GM12878 (cell line): ENCODE measurements at regions not wholly inside any gene's neighbourhood (a gene's known extent, or its start where the extent isn't known, plus 50 kb on each side); places are given as distances from the start of the nearest gene placed in this dataset.
"Not testable (repeated sequence)": the region's sequence is repeated elsewhere in the genome, so short reads cannot be mapped to it uniquely, and the experiment has no call there.

ENCODE experiments used
- ATAC-seq: fragments of 200-7000 bp; cut with Tn5 transposase; 3 replicates; pipeline ENCODE4 v1.9.1; 2020; ENCODE audit warnings: mild to moderate bottlenecking, moderate library complexity
- BruUV-seq: library from RNA; stranded (reverse); fragments of 400-500 nt; replicated peaks from 2 replicates; lab custom pipeline; 2021; lab: Mats Ljungman, UMichigan
- CTCF ChIA-PET: fragments of 300-600 bp; sonication (Branson Sonifier 250); formaldehyde crosslinking; extraction: SDS; loops from one replicate; lab custom pipeline; 2021; ENCODE audit warnings: inconsistent platforms; lab: Yijun Ruan, JAX
- POLR2A ChIA-PET: fragments of 350-600 bp; formaldehyde crosslinking; extraction: SDS; loops from one replicate; lab custom pipeline; 2021; ENCODE audit warnings: inconsistent platforms; lab: Charles Lee
- RAD21 ChIA-PET: fragments of 300-600 bp; sonication (Branson Sonifier 250); formaldehyde crosslinking; loops from one replicate; lab custom pipeline; 2023; ENCODE audit warnings: antibody characterized with exemption; ENCODE audit not compliant: unreplicated experiment; lab: Charles Lee
- SMC1A ChIA-PET: fragments of 300-600 bp; sonication (Branson Sonifier 250); formaldehyde crosslinking; loops from one replicate; lab custom pipeline; 2023; ENCODE audit not compliant: unreplicated experiment, uncharacterized antibody; lab: Charles Lee
- DNase-seq: peaks from one replicate; pipeline ENCODE4 v3.0.0-alpha.2; 2011; ENCODE audit warnings: low read depth, low spot score
- FAIRE-seq: peaks from 3 replicates; lab custom pipeline; 2011; peaks lifted over from hg19 to GRCh38; lab: Jason Lieb, UNC
- H2AFZ ChIP-seq: 2 replicates; pipeline ENCODE4 v1.6.0; 2011; ENCODE audit warnings: low read depth, low read length, control low read depth; ENCODE audit not compliant: control insufficient read depth
- H3K27ac ChIP-seq: 2 replicates; pipeline ENCODE4 v1.5.1; 2011; ENCODE audit warnings: control low read depth; ENCODE audit not compliant: control insufficient read depth, insufficient read depth
- H3K27me3 ChIP-seq, 2 experiments: replicated peaks in 1 of 2; 2 replicates each; pipeline versions ENCODE4 v1.6.0 to v1.6.1; 2011; ENCODE audit warnings: low read length in 1 of 2; ENCODE audit not compliant: control insufficient read depth in 2 of 2, insufficient read depth in 2 of 2
- H3K36me3 ChIP-seq, 2 experiments: 2 replicates each; pipeline ENCODE4 v1.5.1; 2011; ENCODE audit warnings: low read length in 1 of 2; ENCODE audit not compliant: control insufficient read depth in 2 of 2, insufficient read depth in 2 of 2
- H3K4me1 ChIP-seq: 2 replicates; pipeline ENCODE4 v1.6.1; 2011; ENCODE audit warnings: mild to moderate bottlenecking, low read length, moderate library complexity, mixed read lengths; ENCODE audit not compliant: control insufficient read depth, insufficient read depth
- H3K4me2 ChIP-seq: 2 replicates; pipeline ENCODE4 v1.6.0; 2011; ENCODE audit warnings: control low read depth; ENCODE audit not compliant: control insufficient read depth, insufficient read depth
- H3K4me3 ChIP-seq: fragments of 200-600 bp; sonication (generic); 2 replicates; pipeline ENCODE4 v1.5.1; 2016
- H3K79me2 ChIP-seq: 2 replicates; pipeline ENCODE4 v1.6.0; 2011; ENCODE audit warnings: low read length; ENCODE audit not compliant: control insufficient read depth, insufficient read depth
- H3K9ac ChIP-seq: 2 replicates; pipeline ENCODE4 v1.8.0; 2011; ENCODE audit warnings: low read length, control low read depth, mixed read lengths; ENCODE audit not compliant: control insufficient read depth, insufficient read depth
- H3K9me3 ChIP-seq: replicated peaks from 3 replicates; pipeline ENCODE4 v1.5.1; 2011; ENCODE audit warnings: mild to moderate bottlenecking, low read length; ENCODE audit not compliant: control insufficient read depth, insufficient read depth
- H4K20me1 ChIP-seq: 2 replicates; pipeline ENCODE4 v1.6.0; 2011; ENCODE audit not compliant: control insufficient read depth, insufficient read depth
- RBBP5 ChIP-seq: fragments of 200-600 bp; sonication (generic); conservative IDR thresholded peaks from 2 replicates; pipeline ENCODE4 v1.6.1; 2016
- SIX5 ChIP-seq: IDR thresholded peaks from 2 replicates; pipeline ENCODE4 v1.6.1; 2011; ENCODE audit warnings: mild to moderate bottlenecking, low read depth, low read length, moderate library complexity; ENCODE audit not compliant: severe bottlenecking
- WGBS: methylation state at CpG from one replicate; pipeline ENCODE4 v1.1.6; 2016; ENCODE audit warnings: low lambda C conversion rate; ENCODE audit not compliant: insufficient replicate concordance, insufficient coverage; ENCODE audit errors: missing lambda C conversion rate; 5-methylcytosine and 5-hydroxymethylcytosine counted together
- in situ Hi-C: fragments of 300-500 bp; cut with MboI; formaldehyde crosslinking; loops from 9 replicates; pipeline ENCODE4 v1.14.3; 2018; ENCODE audit warnings: mixed read lengths
- intact Hi-C: fragments of 100-400 bp; cut with micrococcal nuclease; formaldehyde crosslinking; loops from one replicate; pipeline ENCODE4 v1.14.2; 2022; ENCODE audit not compliant: unreplicated experiment

DNA sequence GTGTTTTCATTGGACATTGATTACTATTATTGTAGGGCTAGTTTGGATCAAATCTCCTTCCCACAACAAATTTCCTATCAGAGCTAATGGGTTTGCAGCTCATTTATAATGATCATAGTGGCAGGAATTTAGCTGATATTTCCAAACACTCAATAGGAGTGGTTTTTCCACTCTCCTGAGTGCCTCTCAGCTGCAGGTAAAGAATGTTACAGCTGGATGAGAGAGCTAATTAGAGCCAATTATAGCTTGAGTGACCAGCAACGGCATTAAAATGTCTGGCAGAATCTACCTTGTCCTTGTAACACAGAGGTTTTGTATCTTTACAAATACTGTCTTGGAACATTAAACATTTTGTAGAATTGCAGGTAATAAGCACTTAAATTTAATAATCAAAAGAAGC lies 602.8 kb upstream of the EPHA5 start (continued):
- no peak for TF ChIP-seq RBBP5
- no peak for TF ChIP-seq SIX5

GRCh38 chr4:66270356-66270755 lies 600.1 kb upstream of the EPHA5 start:
- CTCF ChIA-PET, ATAC-seq, SMC1A ChIA-PET: not testable (repeated sequence)

DNA sequence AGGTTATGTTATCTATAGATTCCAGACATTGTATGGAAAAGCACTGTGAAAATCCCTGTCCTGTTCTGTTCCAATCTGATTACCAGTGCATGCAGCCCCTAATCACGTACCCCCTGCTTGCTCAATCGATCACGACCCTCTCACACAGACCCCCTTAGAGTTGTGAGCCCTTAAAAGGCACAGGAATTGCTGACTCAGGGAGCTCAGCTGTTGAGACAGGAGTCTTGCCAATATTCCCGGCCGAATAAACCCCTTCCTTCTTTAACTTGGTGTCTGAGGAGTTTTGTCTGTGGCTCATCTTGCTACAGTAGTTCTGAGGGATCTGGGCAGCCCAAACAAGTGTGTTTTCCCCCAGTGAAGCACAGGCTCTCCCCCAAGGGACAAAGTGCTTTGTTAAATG lies 596.3 kb upstream of the EPHA5 start:
- H3K4me1 ChIP-seq, in situ Hi-C loops, H2AFZ ChIP-seq, ATAC-seq, H3K27me3 ChIP-seq, SMC1A ChIA-PET, DNase-seq, H3K27ac ChIP-seq, H3K9ac ChIP-seq, RAD21 ChIA-PET, H3K9me3 ChIP-seq, H3K36me3 ChIP-seq, H3K79me2 ChIP-seq, H3K4me3 ChIP-seq, FAIRE-seq, H3K4me2 ChIP-seq, CTCF ChIA-PET, intact Hi-C loops, H4K20me1 ChIP-seq, POLR2A ChIA-PET, BruUV-seq: not testable (repeated sequence)
- 4% methylated on average over 5 of the region's 5 CpGs for WGBS

More at GRCh38 chr4:66270356-66270755, 600.1 kb upstream of the EPHA5 start:
- in situ Hi-C loops, FAIRE-seq, H3K27ac ChIP-seq, H3K27me3 ChIP-seq, H3K9ac ChIP-seq, H4K20me1 ChIP-seq, H3K4me3 ChIP-seq, intact Hi-C loops, H3K36me3 ChIP-seq, H3K79me2 ChIP-seq, POLR2A ChIA-PET, H3K4me1 ChIP-seq, BruUV-seq, H2AFZ ChIP-seq, RAD21 ChIA-PET, H3K9me3 ChIP-seq, H3K4me2 ChIP-seq, DNase-seq: not testable (repeated sequence)
- 0% methylated on average over 2 of the region's 2 CpGs for WGBS
